ENCODE measurements at regions not wholly inside any gene's neighbourhood (a gene's known extent, or its start where the extent isn't known, plus 50 kb on each side); places are given as distances from the start of the nearest gene placed in this dataset.

GRCh38 chr11:30131535-30131934 is 99.3 kb upstream of the FSHB start:
- TF ChIP-seq CTCF (conservative IDR thresholded peaks at IDR 0.05; ENCODE audit: low read length) (no peak), EZH2phosphoT487 (IDR thresholded peaks at IDR 0.05; ENCODE audit: borderline replicate concordance, low read depth, low read length) (no peak)

All from OCI-LY7 (cell line).